Sigmoid colon (tissue), 6 donors: ENCODE measurements at regions not wholly inside any gene's neighbourhood (a gene's known extent, or its start where the extent isn't known, plus 50 kb on each side); places are given as distances from the start of the nearest gene placed in this dataset.

ENCODE experiments used
- DNase-seq: peaks from one replicate; pipeline ENCODE4 v3.0.0-alpha.2; 2019
- H3K27ac ChIP-seq, 4 donors: fragments of 200-600 bp; sonication (generic); one replicate each; pipeline ENCODE4 v1.5.1; 2016 to 2019; ENCODE audit warnings: mild to moderate bottlenecking in 1 of 4
- H3K27me3 ChIP-seq, 3 donors: fragments of 200-600 bp; sonication (generic); one replicate each; pipeline ENCODE4 v1.5.1; 2019; ENCODE audit warnings: mild to moderate bottlenecking in 1 of 3
- H3K36me3 ChIP-seq, 4 donors: fragments of 200-600 bp; sonication (generic); one replicate each; pipeline ENCODE4 v1.5.1; 2016 to 2019
- H3K4me1 ChIP-seq, 4 donors: fragments of 200-600 bp; sonication (generic); one replicate each; pipeline ENCODE4 v1.5.1; 2017 to 2019
- H3K4me3 ChIP-seq, 4 donors: fragments of 200-600 bp; sonication (generic); one replicate each; pipeline ENCODE4 v1.5.1; 2017 to 2019; ENCODE audit warnings: mild to moderate bottlenecking in 2 of 4, moderate library complexity in 1 of 4
- H3K9me3 ChIP-seq, 4 donors: fragments of 200-600 bp in 3 of 4; sonication (generic) in 3 of 4; one replicate each; pipeline versions ENCODE4 v1.5.1 to v1.6.1; 2013 to 2019
- CTCF ChIP-seq, 4 experiments: fragments of 450-650 bp in 3 of 4; fragments of 200-600 bp in 1 of 4; IDR thresholded peaks; one replicate each; pipeline ENCODE4 v1.5.1; 2016 to 2019; ENCODE audit warnings: antibody characterized with exemption in 4 of 4, mild to moderate bottlenecking in 3 of 4, moderate library complexity in 2 of 4
- EP300 ChIP-seq, 4 donors: sonication (generic); formaldehyde crosslinking; IDR thresholded peaks; one replicate each; pipeline ENCODE4 v1.6.1; 2017; ENCODE audit warnings: antibody characterized with exemption in 4 of 4
- POLR2A ChIP-seq, 2 donors: fragments of 450-650 bp; IDR thresholded peaks; one replicate each; pipeline ENCODE4 v1.6.1; 2016; ENCODE audit warnings: antibody characterized with exemption in 2 of 2, mild to moderate bottlenecking in 2 of 2, moderate library complexity in 2 of 2
- POLR2AphosphoS5 ChIP-seq, 4 donors: sonication (generic); formaldehyde crosslinking; IDR thresholded peaks; one replicate each; pipeline ENCODE4 v1.6.1; 2017; ENCODE audit warnings: antibody characterized with exemption in 4 of 4
- WGBS, 2 donors: extraction: QIAGEN DNeasy Blood & Tissue Kit; methylation state at CpG; one replicate each; pipeline ENCODE4 v1.1.7; 2013; 5-methylcytosine and 5-hydroxymethylcytosine counted together
- intact Hi-C: fragments of 100-400 bp; cut with DNase I; formaldehyde crosslinking; loops from one replicate; pipeline ENCODE4 v1.15.1; 2023
- donor health status: healthy with polysubstance abuse.
- donor health status: healthy.

GRCh38 chr4:120447774-120448173 lies 381.1 kb upstream of the MAD2L1 start:
- Histone ChIP-seq H3K9me3 (no peaks in the 10 kb centered on the region), H3K27me3 (no peaks in the 10 kb centered on the region), H3K27ac (no peak overlapping the region), H3K4me3 (no peak overlapping the region), H3K4me1 (peaks cover 0 to 4% (median 0%) of the 10 kb centered on the region in 4 donors), H3K36me3 (no peaks in the 10 kb centered on the region)
- TF ChIP-seq POLR2A (IDR thresholded peaks at IDR 0.05) (no peak), POLR2AphosphoS5 (IDR thresholded peaks at IDR 0.05) (no peak), EP300 (IDR thresholded peaks at IDR 0.05) (no peak), CTCF (IDR thresholded peaks at IDR 0.05) (no peak)
- WGBS, 2 donors = 58 to 79% methylated on average over 1 of the region's 1 CpG
- intact Hi-C loops = no loop called here
- DNase-seq = no peak

GRCh38 chr4:120446051-120446567 lies 379.5 kb upstream of the MAD2L1 start:
- intact Hi-C loops = no loop called here
- WGBS, 2 donors = 81 to 89% methylated on average over 1 of the region's 1 CpG

GRCh38 chr4:120445186-120445585 lies 378.5 kb upstream of the MAD2L1 start:
- no peaks in the 10 kb centered on the region for H3K27me3 ChIP-seq
- no peak overlapping the region for H3K27ac ChIP-seq
- no peak for DNase-seq
- 85 to 86% methylated on average over 1 of the region's 1 CpG for WGBS, 2 donors
- no peaks in the 10 kb centered on the region for H3K9me3 ChIP-seq
- TF ChIP-seq CTCF (IDR thresholded peaks at IDR 0.05) (no peak), POLR2A (IDR thresholded peaks at IDR 0.05) (no peak), POLR2AphosphoS5 (IDR thresholded peaks at IDR 0.05) (no peak), EP300 (IDR thresholded peaks at IDR 0.05) (no peak)
- H3K36me3 ChIP-seq = no peaks in the 10 kb centered on the region
- intact Hi-C loops = no loop called here
- no peaks in the 10 kb centered on the region for H3K4me1 ChIP-seq
- no peak overlapping the region for H3K4me3 ChIP-seq

More at GRCh38 chr4:120446051-120446567, 379.5 kb upstream of the MAD2L1 start:
- no peak overlapping the region for H3K27ac ChIP-seq
- no peak for DNase-seq
- H3K4me3 ChIP-seq = no peak overlapping the region
- no peak for TF ChIP-seq POLR2AphosphoS5 (IDR thresholded peaks at IDR 0.05)
- no peak for TF ChIP-seq CTCF (IDR thresholded peaks at IDR 0.05)
- TF ChIP-seq EP300 (IDR thresholded peaks at IDR 0.05) = no peak
- no peak for TF ChIP-seq POLR2A (IDR thresholded peaks at IDR 0.05)
- H3K4me1 ChIP-seq = no peaks in the 10 kb centered on the region
- no peaks in the 10 kb centered on the region for H3K27me3 ChIP-seq
- no peaks in the 10 kb centered on the region for H3K9me3 ChIP-seq
- no peaks in the 10 kb centered on the region for H3K36me3 ChIP-seq

GRCh38 chr4:120443116-120443515 lies 376.5 kb upstream of the MAD2L1 start:
- H3K27ac ChIP-seq = no peak overlapping the region
- H3K9me3 ChIP-seq = no peaks in the 10 kb centered on the region
- WGBS, 2 donors = 79 to 88% methylated on average over 1 of the region's 1 CpG
- intact Hi-C loops = no loop called here
- H3K4me1 ChIP-seq = no peaks in the 10 kb centered on the region
- no peaks in the 10 kb centered on the region for H3K36me3 ChIP-seq
- no peak for DNase-seq
- H3K4me3 ChIP-seq = no peak overlapping the region
- no peaks in the 10 kb centered on the region for H3K27me3 ChIP-seq
- no peak for TF ChIP-seq EP300 (IDR thresholded peaks at IDR 0.05)
- no peak for TF ChIP-seq CTCF (IDR thresholded peaks at IDR 0.05)
- TF ChIP-seq POLR2A (IDR thresholded peaks at IDR 0.05) = no peak
- TF ChIP-seq POLR2AphosphoS5 (IDR thresholded peaks at IDR 0.05) = no peak

- no peaks in the 10 kb centered on the region for H3K9me3 ChIP-seq
- DNase-seq = no peak
- no peaks in the 10 kb centered on the region for H3K4me1 ChIP-seq
- H3K27me3 ChIP-seq = no peaks in the 10 kb centered on the region
- intact Hi-C loops = no loop called here
- 57 to 62% methylated on average over 3 of the region's 3 CpGs for WGBS, 2 donors
- TF ChIP-seq CTCF (IDR thresholded peaks at IDR 0.05) = no peak
- TF ChIP-seq EP300 (IDR thresholded peaks at IDR 0.05) = no peak
- TF ChIP-seq POLR2A (IDR thresholded peaks at IDR 0.05) = no peak
- no peak for TF ChIP-seq POLR2AphosphoS5 (IDR thresholded peaks at IDR 0.05)
- H3K27ac ChIP-seq = no peak overlapping the region
- H3K4me3 ChIP-seq = no peak overlapping the region
- H3K36me3 ChIP-seq = no peaks in the 10 kb centered on the region
These were observed 374.1 kb upstream of the MAD2L1 start for GRCh38 chr4:120440730-120441129.
